NT2/D1 (cell line): ENCODE measurements at regions not wholly inside any gene's neighbourhood (a gene's known extent, or its start where the extent isn't known, plus 50 kb on each side); places are given as distances from the start of the nearest gene placed in this dataset.

Source experiments
- DNase-seq: peaks from one replicate; pipeline ENCODE4 v3.0.0-alpha.2; 2011; ENCODE audit warnings: low read depth, low spot score
- H3K27me3 ChIP-seq: 2 replicates; pipeline ENCODE4 v1.6.0; 2011; ENCODE audit warnings: mild to moderate bottlenecking; ENCODE audit not compliant: insufficient read length, insufficient read depth
- H3K36me3 ChIP-seq: 2 replicates; pipeline ENCODE4 v1.6.1; 2011; ENCODE audit warnings: mild to moderate bottlenecking, low read length, mixed read lengths; ENCODE audit not compliant: insufficient read depth, insufficient read length
- H3K4me1 ChIP-seq: 2 replicates; pipeline ENCODE4 v1.5.1; 2011; ENCODE audit not compliant: insufficient read depth, insufficient read length
- H3K4me3 ChIP-seq: 2 replicates; pipeline ENCODE4 v1.5.1; 2011; ENCODE audit warnings: low read depth; ENCODE audit not compliant: insufficient read length
- H3K9ac ChIP-seq: 2 replicates; pipeline ENCODE4 v1.6.0; 2011; ENCODE audit warnings: low read depth; ENCODE audit not compliant: insufficient read length
- H3K9me3 ChIP-seq: 2 replicates; pipeline ENCODE4 v1.5.1; 2011; ENCODE audit warnings: mild to moderate bottlenecking, low read length; ENCODE audit not compliant: insufficient read depth
- SUZ12 ChIP-seq: IDR thresholded peaks from 2 replicates; pipeline ENCODE4 v1.6.1; 2011; ENCODE audit not compliant: insufficient read length, insufficient read depth; ENCODE audit errors: extremely low read depth
- YY1 ChIP-seq: IDR thresholded peaks from 2 replicates; pipeline ENCODE4 v1.6.1; 2011; ENCODE audit not compliant: insufficient read length, insufficient read depth
- ZNF274 ChIP-seq: IDR thresholded peaks from 2 replicates; pipeline ENCODE4 v1.6.1; 2011; ENCODE audit warnings: mild to moderate bottlenecking, low read depth, low read length

- Histone ChIP-seq H3K4me3 (no peak overlapping the region), H3K9me3 (no peaks in the 10 kb centered on the region), H3K4me1 (peaks cover 2% of the 10 kb centered on the region), H3K9ac (no peak overlapping the region), H3K27me3 (no peaks in the 10 kb centered on the region), H3K36me3 (no peaks in the 10 kb centered on the region)
- no peak for TF ChIP-seq YY1
- no peak for TF ChIP-seq SUZ12
- no peak for TF ChIP-seq ZNF274
- DNase-seq, result no peak
These were observed 60.0 kb upstream of the NUP160 start for GRCh38 chr11:47908198-47908597.

- Histone ChIP-seq H3K9ac (no peak overlapping the region), H3K4me3 (no peak overlapping the region), H3K36me3 (no peaks in the 10 kb centered on the region), H3K9me3 (no peaks in the 10 kb centered on the region), H3K4me1 (peaks cover 2% of the 10 kb centered on the region), H3K27me3 (no peaks in the 10 kb centered on the region)
- TF ChIP-seq SUZ12 (no peak), YY1 (no peak)
- DNase-seq, result no peak
These were observed 59.3 kb upstream of the NUP160 start for GRCh38 chr11:47907499-47907898.

GRCh38 chr11:47906066-47906465 lies 57.9 kb upstream of the NUP160 start:
- peaks cover 2% of the 10 kb centered on the region for H3K4me1 ChIP-seq
- TF ChIP-seq ZNF274 (no peak), SUZ12 (no peak), YY1 (no peak)
- H3K9me3 ChIP-seq, result no peaks in the 10 kb centered on the region
- no peaks in the 10 kb centered on the region for H3K36me3 ChIP-seq
- H3K27me3 ChIP-seq, result no peaks in the 10 kb centered on the region
- no peak overlapping the region for H3K4me3 ChIP-seq
- H3K9ac ChIP-seq, result no peak overlapping the region
- DNase-seq, result no peak

- TF ChIP-seq ZNF274 (no peak), YY1 (no peak), SUZ12 (no peak)
- Histone ChIP-seq H3K9me3 (no peaks in the 10 kb centered on the region), H3K9ac (no peak overlapping the region), H3K4me3 (no peak overlapping the region), H3K4me1 (peaks cover under 1% of the 10 kb centered on the region), H3K27me3 (no peaks in the 10 kb centered on the region), H3K36me3 (no peaks in the 10 kb centered on the region)
- DNase-seq, result no peak
These were observed 57.4 kb upstream of the NUP160 start for GRCh38 chr11:47905358-47906059.

DNA sequence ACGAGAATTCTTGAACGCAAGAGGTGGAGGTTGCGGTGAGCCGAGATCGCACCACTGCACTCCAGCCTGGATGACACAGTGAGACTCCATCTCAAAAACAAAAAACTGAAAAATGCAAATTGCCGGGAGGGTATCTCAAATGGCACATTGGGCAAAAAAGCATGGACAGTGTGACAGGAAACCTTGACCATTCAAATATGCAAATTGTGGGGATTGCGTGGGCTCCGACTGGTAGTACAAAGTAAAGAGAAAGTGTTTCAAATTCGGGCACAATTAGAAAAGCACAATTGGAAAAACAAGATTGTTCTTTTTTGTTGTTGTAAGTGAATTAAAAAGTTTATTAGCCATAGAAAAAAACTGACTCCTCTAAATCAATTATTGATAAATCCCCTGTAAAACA lies 56.7 kb upstream of the NUP160 start:
- Histone ChIP-seq H3K4me3 (no peak overlapping the region), H3K9me3 (no peaks in the 10 kb centered on the region), H3K4me1 (no peaks in the 10 kb centered on the region), H3K36me3 (no peaks in the 10 kb centered on the region), H3K9ac (no peak overlapping the region), H3K27me3 (no peaks in the 10 kb centered on the region)
- TF ChIP-seq ZNF274 (no peak), SUZ12 (no peak), YY1 (no peak)
- no peak for DNase-seq

DNA sequence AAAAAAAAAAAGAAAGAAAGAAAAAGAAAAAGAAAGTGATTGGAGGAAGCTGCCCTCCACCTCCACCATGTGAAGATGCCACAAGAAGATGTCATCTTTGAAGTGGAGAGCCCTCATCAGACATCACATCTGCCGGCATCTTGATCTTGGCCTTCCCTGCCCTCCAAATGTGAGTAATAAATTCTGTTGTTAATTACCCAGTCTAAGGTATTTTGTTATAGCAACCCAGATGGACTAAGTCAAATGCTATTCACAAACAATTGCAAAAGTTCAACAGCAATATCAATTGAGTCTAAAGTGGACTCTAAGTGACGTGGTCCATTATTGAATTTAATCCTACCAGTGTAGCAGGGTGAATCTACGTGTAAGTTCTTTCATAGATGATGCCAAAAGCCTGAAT lies 55.9 kb upstream of the NUP160 start:
- no peak for DNase-seq
- Histone ChIP-seq H3K9me3 (no peaks in the 10 kb centered on the region), H3K27me3 (no peaks in the 10 kb centered on the region), H3K4me1 (no peaks in the 10 kb centered on the region), H3K9ac (no peak overlapping the region), H3K36me3 (no peaks in the 10 kb centered on the region), H3K4me3 (no peak overlapping the region)
- TF ChIP-seq YY1 (no peak), SUZ12 (no peak), ZNF274 (no peak)

DNA sequence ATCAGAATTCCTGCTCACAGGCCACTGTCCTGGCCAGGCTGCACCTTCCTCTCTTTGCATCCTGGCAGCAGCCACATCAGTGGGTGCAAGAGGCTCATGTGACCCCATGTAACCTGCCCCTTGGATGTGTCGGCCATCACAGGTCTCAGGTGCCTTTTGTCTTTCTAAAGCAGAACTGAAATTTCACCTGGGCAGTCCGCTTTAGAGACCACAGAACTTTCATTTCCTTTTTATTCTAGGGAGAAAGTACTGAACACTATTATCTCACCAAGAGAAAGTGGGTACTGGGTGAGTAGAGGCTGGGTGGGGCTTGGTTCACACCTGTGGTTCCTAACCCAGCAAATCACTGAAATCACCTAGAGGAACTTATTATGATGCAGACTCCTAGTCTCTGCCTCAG lies 51.7 kb upstream of the NUP160 start:
- TF ChIP-seq YY1 (no peak), SUZ12 (no peak), ZNF274 (no peak)
- no peaks in the 10 kb centered on the region for H3K4me1 ChIP-seq
- no peak for DNase-seq
- H3K4me3 ChIP-seq, result no peak overlapping the region
- peaks cover 6% of the 10 kb centered on the region for H3K9me3 ChIP-seq
- no peaks in the 10 kb centered on the region for H3K27me3 ChIP-seq
- H3K36me3 ChIP-seq, result no peaks in the 10 kb centered on the region
- H3K9ac ChIP-seq, result no peak overlapping the region
